ENCODE measurements at regions not wholly inside any gene's neighbourhood (a gene's known extent, or its start where the extent isn't known, plus 50 kb on each side); places are given as distances from the start of the nearest gene placed in this dataset.

GRCh38 chr14:35231207-35231760, 60.9 kb upstream of the PSMA6 start:
- Mint-ChIP-seq H3K27me3 (ENCODE audit: low read depth) (no peaks in the 10 kb centered on the region), H3K9me3 (no peaks in the 10 kb centered on the region), H3K4me1 (peaks cover 6% of the 10 kb centered on the region), H3K27ac (ENCODE audit: unreplicated experiment) (no peak overlapping the region), H3K36me3 (ENCODE audit: low read depth) (peaks cover 2% of the 10 kb centered on the region), H3K4me3 (no peak overlapping the region)
- no peak for TF ChIP-seq CTCF (conservative IDR thresholded peaks at IDR 0.05)
- no peak for DNase-seq (ENCODE audit: low read depth, low spot score)

GRCh38 chr14:35234012-35234805, 58.0 kb upstream of the PSMA6 start:
- Mint-ChIP-seq H3K4me3 (no peak overlapping the region), H3K4me1 (peaks cover 6% of the 10 kb centered on the region), H3K27ac (ENCODE audit: unreplicated experiment) (no peak overlapping the region), H3K9me3 (no peaks in the 10 kb centered on the region), H3K27me3 (ENCODE audit: low read depth) (no peaks in the 10 kb centered on the region), H3K36me3 (ENCODE audit: low read depth) (no peaks in the 10 kb centered on the region)
- no peak for DNase-seq (ENCODE audit: low read depth, low spot score)
- TF ChIP-seq CTCF (conservative IDR thresholded peaks at IDR 0.05) = no peak

GRCh38 chr14:35235840-35236239, 56.3 kb upstream of the PSMA6 start:
- Mint-ChIP-seq H3K36me3 (ENCODE audit: low read depth) (no peaks in the 10 kb centered on the region), H3K4me1 (no peaks in the 10 kb centered on the region), H3K27ac (ENCODE audit: unreplicated experiment) (no peak overlapping the region), H3K9me3 (no peaks in the 10 kb centered on the region), H3K27me3 (ENCODE audit: low read depth) (no peaks in the 10 kb centered on the region), H3K4me3 (no peak overlapping the region)
- DNase-seq (ENCODE audit: low read depth, low spot score) = no peak
- no peak for TF ChIP-seq CTCF (conservative IDR thresholded peaks at IDR 0.05)

- no peaks in the 10 kb centered on the region for H3K4me1 Mint-ChIP-seq
- H3K36me3 Mint-ChIP-seq (ENCODE audit: low read depth) = no peaks in the 10 kb centered on the region
- no peak for DNase-seq (ENCODE audit: low read depth, low spot score)
- no peak overlapping the region for H3K4me3 Mint-ChIP-seq
- H3K9me3 Mint-ChIP-seq = no peaks in the 10 kb centered on the region
- TF ChIP-seq CTCF (conservative IDR thresholded peaks at IDR 0.05) = no peak
- H3K27ac Mint-ChIP-seq (ENCODE audit: unreplicated experiment) = no peak overlapping the region
- H3K27me3 Mint-ChIP-seq (ENCODE audit: low read depth) = no peaks in the 10 kb centered on the region
These were observed 55.4 kb upstream of the PSMA6 start for GRCh38 chr14:35236806-35237205.

- H3K36me3 Mint-ChIP-seq (ENCODE audit: low read depth) = no peaks in the 10 kb centered on the region
- H3K4me1 Mint-ChIP-seq = peaks cover 8% of the 10 kb centered on the region
These were observed 52.0 kb upstream of the PSMA6 start for GRCh38 chr14:35240231-35240630.

More at GRCh38 chr14:35240231-35240630, 52.0 kb upstream of the PSMA6 start:
- H3K4me3 Mint-ChIP-seq = no peak overlapping the region
- DNase-seq (ENCODE audit: low read depth, low spot score) = no peak
- no peaks in the 10 kb centered on the region for H3K27me3 Mint-ChIP-seq (ENCODE audit: low read depth)
- TF ChIP-seq CTCF (conservative IDR thresholded peaks at IDR 0.05) = no peak
- H3K27ac Mint-ChIP-seq (ENCODE audit: unreplicated experiment) = no peak overlapping the region
- no peaks in the 10 kb centered on the region for H3K9me3 Mint-ChIP-seq
